Activated CD8-positive, alpha-beta memory T cell treated with anti-CD3 and anti-CD28 coated beads for 4 hours (primary cell): ENCODE measurements at regions not wholly inside any gene's neighbourhood (a gene's known extent, or its start where the extent isn't known, plus 50 kb on each side); places are given as distances from the start of the nearest gene placed in this dataset.

Experiments used
- DNase-seq, 2 donors: peaks; one replicate each; pipeline ENCODE4 v3.0.0-alpha.2; 2020; ENCODE audit warnings: low read depth in 2 of 2

GRCh38 chr1:222240536-222241181, 307.2 kb downstream of the HHIPL2 start:
- no peak for DNase-seq

GRCh38 chr1:222239130-222239529, 308.8 kb downstream of the HHIPL2 start:
- DNase-seq, result no peak

GRCh38 chr1:222234351-222234750, 313.6 kb downstream of the HHIPL2 start:
- DNase-seq, result no peak

- DNase-seq, result no peak
Observed at GRCh38 chr1:222233444-222234158, 314.3 kb downstream of the HHIPL2 start.

GRCh38 chr1:222232842-222233241, 315.1 kb downstream of the HHIPL2 start:
- no peak for DNase-seq

GRCh38 chr1:222229672-222230312, 318.1 kb downstream of the HHIPL2 start:
- DNase-seq, result no peak

- no peak for DNase-seq
Observed at GRCh38 chr1:222225316-222225691, 322.6 kb downstream of the HHIPL2 start.

GRCh38 chr1:222224636-222225315, 323.1 kb downstream of the HHIPL2 start:
- no peak for DNase-seq

GRCh38 chr1:222224156-222224555, 323.7 kb downstream of the HHIPL2 start:
- no peak for DNase-seq

- DNase-seq, result no peak
Observed at GRCh38 chr1:222223010-222223409, 324.9 kb downstream of the HHIPL2 start.

GRCh38 chr1:222216255-222216754, 331.6 kb downstream of the HHIPL2 start:
- no peak for DNase-seq

GRCh38 chr1:222210776-222211175, 337.1 kb downstream of the HHIPL2 start:
- DNase-seq, result no peak

- DNase-seq, result no peak
Observed at GRCh38 chr1:222204475-222204874, 343.4 kb downstream of the HHIPL2 start.

GRCh38 chr1:222202831-222203230, 345.1 kb downstream of the HHIPL2 start:
- no peak for DNase-seq

- DNase-seq, result no peak
Observed at GRCh38 chr1:222196736-222197135, 351.2 kb downstream of the HHIPL2 start.

- no peak for DNase-seq
Observed at GRCh38 chr1:222196288-222196687, 351.6 kb downstream of the HHIPL2 start.

- no peak for DNase-seq
Observed at GRCh38 chr1:222195857-222196256, 352.0 kb downstream of the HHIPL2 start.

- no peak for DNase-seq
Observed at GRCh38 chr1:222189218-222189617, 358.7 kb downstream of the HHIPL2 start.

- no peak for DNase-seq
Observed at GRCh38 chr1:222187566-222188332, 360.2 kb downstream of the HHIPL2 start.

- DNase-seq, result no peak
Observed at GRCh38 chr1:222182641-222183040, 365.3 kb downstream of the HHIPL2 start.

GRCh38 chr1:222181191-222181590, 366.7 kb downstream of the HHIPL2 start:
- DNase-seq, result no peak
